ENCODE measurements at regions not wholly inside any gene's neighbourhood (a gene's known extent, or its start where the extent isn't known, plus 50 kb on each side); places are given as distances from the start of the nearest gene placed in this dataset.

- Histone ChIP-seq H3K79me2 (ENCODE audit: control insufficient read depth, insufficient read depth, low read length) (no peaks in the 10 kb centered on the region), H4K20me1 (replicated peaks; ENCODE audit: control insufficient read depth, extremely low read depth, insufficient read depth, low read length) (no peaks in the 10 kb centered on the region), H3K27ac (ENCODE audit: insufficient read depth, low read depth, low read length) (no peak overlapping the region), H3K4me1 (ENCODE audit: control insufficient read depth, extremely low read depth, insufficient read depth, low read length) (no peaks in the 10 kb centered on the region), H2AFZ (ENCODE audit: low read depth, low read length) (no peak overlapping the region), H3K9me1 (replicated peaks; ENCODE audit: control insufficient read depth, extremely low read depth, insufficient read depth, low read length) (no peaks in the 10 kb centered on the region), H3K4me3 (replicated peaks in 1 of 3; ENCODE audit: insufficient read depth in 1 of 3, low read depth in 1 of 3, low read length in 3 of 3) (no peak overlapping the region), H3K36me3 (ENCODE audit: control insufficient read depth in 2 of 2, extremely low read depth in 1 of 2, insufficient read depth in 2 of 2, low read length in 2 of 2) (no peaks in the 10 kb centered on the region), H3K27me3 (ENCODE audit: control insufficient read depth in 2 of 2, insufficient read depth in 2 of 2, low read length in 2 of 2) (no peaks in the 10 kb centered on the region), H3K9ac (replicated peaks; ENCODE audit: extremely low read depth, insufficient read depth, low read length) (no peak overlapping the region), H3K9me3 (replicated peaks; ENCODE audit: control insufficient read depth, insufficient read depth, low read length) (no peaks in the 10 kb centered on the region), H3K4me2 (ENCODE audit: insufficient read depth, low read length) (no peak overlapping the region)
- dilution Hi-C loops (cut with MboI; ENCODE audit: extremely low pct_ligation_motif_present, low sequenced_read_pairs): no loop called here
- DNase-seq (ENCODE audit: low read depth, low spot score) (no peak), FAIRE-seq (no peak)
- POLR2A ChIA-PET: no interaction called here
- intact Hi-C loops (cut with micrococcal nuclease): no loop called here
- TF ChIP-seq MAX (IDR thresholded peaks at IDR 0.05; ENCODE audit: insufficient read depth, insufficient read length): no peak
- no TSS peak for BruUV-seq (replicated peaks)
- CTCF ChIA-PET: no interaction called here
These were observed 948.3 kb upstream of the PRKX start for GRCh38 chrX:4661771-4662170.

DNA sequence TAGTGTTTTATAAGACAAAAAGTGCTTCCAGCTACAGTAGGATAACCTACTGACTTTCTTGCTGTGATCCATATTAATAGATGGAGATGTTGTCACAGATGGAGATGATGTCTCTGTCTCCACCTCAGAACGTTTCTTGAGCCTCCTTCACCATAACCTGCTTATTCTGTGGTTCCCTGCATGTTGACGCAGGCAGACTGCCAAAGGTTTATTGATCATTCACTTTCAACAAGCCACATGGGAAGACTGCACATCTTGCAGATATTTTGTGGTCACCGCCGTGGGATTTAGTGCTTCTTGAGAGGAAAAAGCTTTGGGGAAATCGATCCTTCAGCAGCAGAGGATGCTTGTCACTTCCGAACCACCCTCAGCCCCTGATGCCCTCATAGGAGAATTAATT is 943.0 kb upstream of the PRKX start:
- H3K27ac ChIP-seq (ENCODE audit: insufficient read depth, low read depth, low read length): no peak overlapping the region
- no peaks in the 10 kb centered on the region for H4K20me1 ChIP-seq (replicated peaks; ENCODE audit: control insufficient read depth, extremely low read depth, insufficient read depth, low read length)
- no peak overlapping the region for H3K4me2 ChIP-seq (ENCODE audit: insufficient read depth, low read length)
- H3K4me1 ChIP-seq (ENCODE audit: control insufficient read depth, extremely low read depth, insufficient read depth, low read length): no peaks in the 10 kb centered on the region
- BruUV-seq (replicated peaks): no TSS peak
- H3K9ac ChIP-seq (replicated peaks; ENCODE audit: extremely low read depth, insufficient read depth, low read length): no peak overlapping the region
- dilution Hi-C loops (cut with MboI; ENCODE audit: extremely low pct_ligation_motif_present, low sequenced_read_pairs) (no loop called here), intact Hi-C loops (cut with micrococcal nuclease) (no loop called here)
- ChIA-PET CTCF (no interaction called here), POLR2A (no interaction called here)
- no peaks in the 10 kb centered on the region for H3K79me2 ChIP-seq (ENCODE audit: control insufficient read depth, insufficient read depth, low read length)
- FAIRE-seq: no peak
- TF ChIP-seq JUN (IDR thresholded peaks at IDR 0.05; ENCODE audit: borderline replicate concordance, insufficient read depth, insufficient read length, low read depth) (no peak), POLR2A (IDR thresholded peaks at IDR 0.05; ENCODE audit: low read depth, low read length) (no peak), MAX (IDR thresholded peaks at IDR 0.05; ENCODE audit: insufficient read depth, insufficient read length) (no peak), POLR2AphosphoS5 (IDR thresholded peaks at IDR 0.05; ENCODE audit: insufficient read depth, low read depth, low read length) (no peak), GATA2 (IDR thresholded peaks at IDR 0.05; ENCODE audit: insufficient read depth, insufficient read length, low read depth, low read length) (no peak), CTCF (IDR thresholded peaks at IDR 0.05; ENCODE audit: extremely low read depth in 1 of 2, insufficient read depth in 1 of 2, low read depth in 1 of 2, low read length in 2 of 2) (no peak), EZH2 (IDR thresholded peaks at IDR 0.05; ENCODE audit: borderline replicate concordance, low read depth, low read length, severe bottlenecking) (no peak), FOS (IDR thresholded peaks at IDR 0.05; ENCODE audit: borderline replicate concordance, insufficient read depth, low read length) (no peak), MYC (IDR thresholded peaks at IDR 0.05; ENCODE audit: low read depth, low read length) (no peak)
- no peaks in the 10 kb centered on the region for H3K27me3 ChIP-seq (ENCODE audit: control insufficient read depth in 2 of 2, insufficient read depth in 2 of 2, low read length in 2 of 2)
- DNase-seq (ENCODE audit: low read depth, low spot score): no peak
- H2AFZ ChIP-seq (ENCODE audit: low read depth, low read length): no peak overlapping the region
- H3K9me1 ChIP-seq (replicated peaks; ENCODE audit: control insufficient read depth, extremely low read depth, insufficient read depth, low read length): no peaks in the 10 kb centered on the region
- H3K36me3 ChIP-seq (ENCODE audit: control insufficient read depth in 2 of 2, extremely low read depth in 1 of 2, insufficient read depth in 2 of 2, low read length in 2 of 2): no peaks in the 10 kb centered on the region
- no peaks in the 10 kb centered on the region for H3K9me3 ChIP-seq (replicated peaks; ENCODE audit: control insufficient read depth, insufficient read depth, low read length)
- no peak overlapping the region for H3K4me3 ChIP-seq (replicated peaks in 1 of 3; ENCODE audit: insufficient read depth in 1 of 3, low read depth in 1 of 3, low read length in 3 of 3)
